Colonic mucosa (tissue), 4 donors: ENCODE measurements at regions not wholly inside any gene's neighbourhood (a gene's known extent, or its start where the extent isn't known, plus 50 kb on each side); places are given as distances from the start of the nearest gene placed in this dataset.

ENCODE experiments used
- DNase-seq: peaks from one replicate; pipeline ENCODE4 v3.0.0-alpha.2; 2020
- H3K27ac ChIP-seq: fragments of 200-600 bp; one replicate; pipeline ENCODE4 v1.8.0; 2021
- H3K27me3 ChIP-seq: fragments of 200-600 bp; one replicate; pipeline ENCODE4 v1.8.0; 2021
- H3K36me3 ChIP-seq: fragments of 200-600 bp; one replicate; pipeline ENCODE4 v1.8.0; 2021
- H3K4me1 ChIP-seq: fragments of 200-600 bp; one replicate; pipeline ENCODE4 v1.8.0; 2021; ENCODE audit warnings: mild to moderate bottlenecking
- H3K4me3 ChIP-seq: fragments of 200-600 bp; one replicate; pipeline ENCODE4 v1.8.0; 2021
- H3K9ac ChIP-seq, 2 donors: one replicate each; pipeline ENCODE4 v1.7.0; 2013; ENCODE audit warnings: control low read depth in 2 of 2, low read depth in 2 of 2, low read length in 2 of 2
- H3K9me3 ChIP-seq: fragments of 200-600 bp; one replicate; pipeline ENCODE4 v1.8.0; 2021
- intact Hi-C: fragments of 100-400 bp; cut with DNase I; formaldehyde crosslinking; loops from one replicate; pipeline ENCODE4 v1.14.1; 2022
- TF ChIP-seq, protein P1 (sequence below): fragments of 200-600 bp; IDR thresholded peaks from one replicate; pipeline ENCODE4 v1.8.0; 2022; ENCODE audit warnings: antibody characterized with exemption, mild to moderate bottlenecking
- donor health status: healthy.
- donor health status: DM: no; HTN: no; CAD: no.
- donor health status: DM: no; HTN: no; CAD: no.

DNA sequence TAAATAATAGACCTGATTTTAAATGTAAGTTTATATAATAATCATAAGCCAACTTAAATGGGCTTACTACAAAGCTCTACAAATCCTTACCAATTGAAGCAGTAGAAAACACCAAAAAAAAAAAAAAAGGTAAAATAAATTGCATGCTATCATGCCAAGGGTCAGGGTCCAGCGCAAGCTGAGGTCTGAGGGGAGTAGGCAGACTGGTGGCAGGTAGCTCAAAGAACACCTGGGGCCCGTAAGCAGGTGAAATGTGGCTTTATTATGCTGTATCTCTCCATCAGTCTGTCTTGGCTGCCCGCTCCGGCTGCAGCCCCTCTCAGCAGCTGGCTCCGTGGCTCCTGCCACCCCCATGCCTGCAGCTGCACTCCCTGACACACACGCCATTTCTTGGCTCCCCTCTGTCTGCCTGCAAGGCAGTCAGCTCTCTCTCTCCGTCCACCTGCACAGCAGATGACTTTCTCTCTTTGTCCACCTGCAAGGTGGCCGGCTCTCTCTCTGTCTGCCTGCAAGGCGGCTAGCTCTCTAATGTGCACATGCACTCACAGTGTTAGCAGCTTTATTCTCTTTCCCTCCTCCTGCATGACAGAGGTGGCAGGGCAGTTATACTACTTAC is 209.4 kb upstream of the UGT8 start:
- no peak overlapping the region for H3K27ac ChIP-seq
- intact Hi-C loops: loop anchor here (5.0 to 10.0 kb wide), 2 partner anchors 268 to 604 kb away; no protein-coding TSS in a partner anchor
- H3K27me3 ChIP-seq: no peaks in the 10 kb centered on the region
- no peaks in the 10 kb centered on the region for H3K36me3 ChIP-seq
- no peaks in the 10 kb centered on the region for H3K9me3 ChIP-seq
- DNase-seq: no peak
- no peak overlapping the region for H3K9ac ChIP-seq
- H3K4me1 ChIP-seq: no peaks in the 10 kb centered on the region
- TF ChIP-seq, protein P1, sequence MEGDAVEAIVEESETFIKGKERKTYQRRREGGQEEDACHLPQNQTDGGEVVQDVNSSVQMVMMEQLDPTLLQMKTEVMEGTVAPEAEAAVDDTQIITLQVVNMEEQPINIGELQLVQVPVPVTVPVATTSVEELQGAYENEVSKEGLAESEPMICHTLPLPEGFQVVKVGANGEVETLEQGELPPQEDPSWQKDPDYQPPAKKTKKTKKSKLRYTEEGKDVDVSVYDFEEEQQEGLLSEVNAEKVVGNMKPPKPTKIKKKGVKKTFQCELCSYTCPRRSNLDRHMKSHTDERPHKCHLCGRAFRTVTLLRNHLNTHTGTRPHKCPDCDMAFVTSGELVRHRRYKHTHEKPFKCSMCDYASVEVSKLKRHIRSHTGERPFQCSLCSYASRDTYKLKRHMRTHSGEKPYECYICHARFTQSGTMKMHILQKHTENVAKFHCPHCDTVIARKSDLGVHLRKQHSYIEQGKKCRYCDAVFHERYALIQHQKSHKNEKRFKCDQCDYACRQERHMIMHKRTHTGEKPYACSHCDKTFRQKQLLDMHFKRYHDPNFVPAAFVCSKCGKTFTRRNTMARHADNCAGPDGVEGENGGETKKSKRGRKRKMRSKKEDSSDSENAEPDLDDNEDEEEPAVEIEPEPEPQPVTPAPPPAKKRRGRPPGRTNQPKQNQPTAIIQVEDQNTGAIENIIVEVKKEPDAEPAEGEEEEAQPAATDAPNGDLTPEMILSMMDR: no peak
- no peak overlapping the region for H3K4me3 ChIP-seq

DNA sequence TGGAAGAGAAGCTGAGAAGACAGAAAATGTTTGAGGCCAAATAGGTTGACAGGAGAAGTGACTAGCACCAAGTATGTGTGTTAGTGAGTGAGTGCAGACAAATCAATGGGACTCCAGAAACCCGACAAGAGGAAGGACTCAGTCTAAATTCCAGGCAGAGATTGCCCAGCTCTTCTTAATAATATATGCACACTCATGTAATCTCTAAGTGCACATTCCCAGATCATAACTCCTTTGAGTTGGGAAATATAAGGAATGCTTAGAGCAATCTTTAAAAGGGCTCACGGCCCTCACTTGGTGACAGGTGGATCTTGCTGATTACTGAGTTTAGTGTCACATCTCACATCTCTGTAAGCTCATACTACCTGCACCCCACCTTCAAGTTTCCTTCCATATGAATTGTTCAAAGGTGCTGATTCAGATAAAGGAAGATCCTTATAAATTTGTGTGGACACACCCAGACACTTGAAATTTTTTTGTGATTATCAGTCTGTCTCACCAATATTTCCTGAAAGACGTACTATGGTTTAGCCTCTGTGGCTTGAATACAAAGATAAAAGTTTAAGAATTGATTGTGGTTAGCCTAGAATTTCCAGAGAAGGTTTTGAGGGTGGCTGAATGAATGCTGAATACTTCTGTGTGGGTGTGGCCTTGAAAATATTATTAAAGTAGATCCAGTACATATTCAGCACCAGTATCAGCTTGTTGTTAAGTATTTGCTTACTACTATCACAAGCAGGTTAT is 205.1 kb upstream of the UGT8 start:
- no peak overlapping the region for H3K4me3 ChIP-seq
- no peaks in the 10 kb centered on the region for H3K4me1 ChIP-seq
- TF ChIP-seq, protein P1: no peak
- intact Hi-C loops: no loop called here
- no peak overlapping the region for H3K9ac ChIP-seq
- no peaks in the 10 kb centered on the region for H3K27me3 ChIP-seq
- H3K9me3 ChIP-seq: no peaks in the 10 kb centered on the region
- no peak for DNase-seq
- H3K36me3 ChIP-seq: no peaks in the 10 kb centered on the region
- H3K27ac ChIP-seq: no peak overlapping the region

DNA sequence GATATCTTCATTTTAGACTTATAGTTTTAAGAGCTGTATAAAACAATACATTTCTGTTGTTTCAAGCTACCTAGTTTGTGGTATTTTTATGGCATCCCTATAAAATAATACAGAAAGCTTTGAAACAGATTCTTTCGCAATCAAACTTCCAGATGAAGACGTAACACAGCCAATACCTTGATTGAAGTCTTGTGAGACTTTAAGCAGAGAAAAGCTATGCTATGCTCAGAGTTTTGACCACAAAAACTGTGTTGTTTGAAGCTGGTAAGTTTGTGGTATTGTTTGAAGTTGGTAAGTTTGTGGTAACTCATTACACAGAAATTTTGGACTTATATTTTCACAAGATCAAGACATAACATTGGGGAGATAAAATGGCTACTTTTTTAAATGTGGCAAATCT is 201.8 kb upstream of the UGT8 start:
- no peak overlapping the region for H3K4me3 ChIP-seq
- H3K4me1 ChIP-seq: no peaks in the 10 kb centered on the region
- DNase-seq: no peak
- no peaks in the 10 kb centered on the region for H3K36me3 ChIP-seq
- TF ChIP-seq, protein P1: no peak
- no peak overlapping the region for H3K9ac ChIP-seq
- H3K9me3 ChIP-seq: no peaks in the 10 kb centered on the region
- H3K27me3 ChIP-seq: no peaks in the 10 kb centered on the region
- no peak overlapping the region for H3K27ac ChIP-seq
- intact Hi-C loops: no loop called here

DNA sequence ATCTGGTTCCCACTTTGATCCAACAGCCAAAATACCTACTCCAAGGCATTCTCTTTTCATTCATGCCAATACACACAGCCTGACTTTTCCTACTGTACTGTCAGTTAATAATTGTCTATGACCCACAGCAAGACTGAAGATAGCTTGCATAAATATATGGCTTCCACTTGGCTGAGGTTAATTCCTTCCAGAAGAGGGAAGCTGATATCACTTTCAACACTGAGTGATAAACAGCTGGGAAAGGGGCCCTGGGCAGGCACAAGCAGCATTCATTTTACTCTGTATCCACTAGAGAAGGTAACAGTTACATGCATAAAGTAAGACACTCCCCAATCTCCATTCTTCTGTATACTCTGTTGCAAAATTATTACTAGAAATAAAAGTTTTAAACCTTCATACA is 200.2 kb upstream of the UGT8 start:
- no peak for DNase-seq
- H3K4me3 ChIP-seq: no peak overlapping the region
- no peaks in the 10 kb centered on the region for H3K36me3 ChIP-seq
- H3K9me3 ChIP-seq: no peaks in the 10 kb centered on the region
- H3K4me1 ChIP-seq: no peaks in the 10 kb centered on the region
- intact Hi-C loops: no loop called here
- no peak overlapping the region for H3K27ac ChIP-seq
- TF ChIP-seq, protein P1: no peak
- H3K27me3 ChIP-seq: no peaks in the 10 kb centered on the region
- no peak overlapping the region for H3K9ac ChIP-seq

DNA sequence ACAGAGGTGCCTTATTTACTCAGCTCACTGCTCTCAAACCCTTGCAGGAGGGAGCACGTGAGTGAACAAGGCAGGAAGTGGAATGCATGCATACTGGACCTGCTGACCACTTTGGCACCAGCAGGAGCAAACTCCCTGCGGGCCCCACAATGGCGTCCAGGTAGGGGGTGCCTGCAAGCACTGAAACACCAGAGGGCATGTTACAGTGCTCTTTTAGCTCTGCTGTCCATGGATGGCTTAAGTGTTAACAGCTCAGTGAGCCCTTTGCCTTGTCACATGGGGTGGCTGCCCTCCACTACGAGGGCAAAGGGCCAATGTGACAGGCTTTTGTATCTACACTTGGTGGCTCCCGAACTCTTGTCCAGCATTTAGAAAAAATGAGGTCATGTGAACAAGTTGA is 199.5 kb upstream of the UGT8 start:
- no peak overlapping the region for H3K4me3 ChIP-seq
- H3K9ac ChIP-seq: no peak overlapping the region
- DNase-seq: no peak
- intact Hi-C loops: no loop called here
- H3K27ac ChIP-seq: no peak overlapping the region
- H3K4me1 ChIP-seq: no peaks in the 10 kb centered on the region
- H3K27me3 ChIP-seq: no peaks in the 10 kb centered on the region
- TF ChIP-seq, protein P1: no peak
- H3K36me3 ChIP-seq: no peaks in the 10 kb centered on the region
- no peaks in the 10 kb centered on the region for H3K9me3 ChIP-seq
